ENCODE measurements at regions not wholly inside any gene's neighbourhood (a gene's known extent, or its start where the extent isn't known, plus 50 kb on each side); places are given as distances from the start of the nearest gene placed in this dataset.
"Not testable (repeated sequence)": the region's sequence is repeated elsewhere in the genome, so short reads cannot be mapped to it uniquely, and the experiment has no call there.

- intact Hi-C loops (cut with DNase I), result no loop called here
- DNase-seq, result no peak
- ATAC-seq (ENCODE audit: poor library complexity), result no peak
Measured at GRCh38 chr6:81098109-81098814, 654.2 kb downstream of the TENT5A start.

- DNase-seq; ATAC-seq (ENCODE audit: poor library complexity); intact Hi-C loops (cut with DNase I): not testable (repeated sequence)
Measured at GRCh38 chr6:81096464-81096863, 656.0 kb downstream of the TENT5A start.

GRCh38 chr6:81093051-81093450 is 659.4 kb downstream of the TENT5A start:
- ATAC-seq (ENCODE audit: poor library complexity), result no peak

GRCh38 chr6:81088145-81088544 is 664.3 kb downstream of the TENT5A start:
- no peak for DNase-seq
- ATAC-seq (ENCODE audit: poor library complexity), result peak; percentile 48
- intact Hi-C loops (cut with DNase I), result no loop called here

More at GRCh38 chr6:81093051-81093450, 659.4 kb downstream of the TENT5A start:
- DNase-seq, result no peak
- intact Hi-C loops (cut with DNase I), result no loop called here

GRCh38 chr6:81086991-81087390 is 665.5 kb downstream of the TENT5A start:
- intact Hi-C loops (cut with DNase I), result no loop called here
- peak; percentile 41 for ATAC-seq (ENCODE audit: poor library complexity)
- no peak for DNase-seq

- DNase-seq, result no peak
- no peak for ATAC-seq (ENCODE audit: poor library complexity)
- intact Hi-C loops (cut with DNase I), result no loop called here
Measured at GRCh38 chr6:81085431-81085790, 667.1 kb downstream of the TENT5A start.

- DNase-seq, result no peak
- ATAC-seq (ENCODE audit: poor library complexity), result no peak
- intact Hi-C loops (cut with DNase I), result no loop called here
Measured at GRCh38 chr6:81084776-81085430, 667.6 kb downstream of the TENT5A start.

GRCh38 chr6:81075974-81076373 is 676.5 kb downstream of the TENT5A start:
- intact Hi-C loops (cut with DNase I), result no loop called here
- DNase-seq, result no peak
- no peak for ATAC-seq (ENCODE audit: poor library complexity)

GRCh38 chr6:81073318-81073717 is 679.2 kb downstream of the TENT5A start:
- DNase-seq (no peak), ATAC-seq (ENCODE audit: poor library complexity) (no peak)
- intact Hi-C loops (cut with DNase I), result no loop called here

GRCh38 chr6:81071121-81071520 is 681.4 kb downstream of the TENT5A start:
- ATAC-seq (ENCODE audit: poor library complexity) (no peak), DNase-seq (no peak)

GRCh38 chr6:81067057-81067456 is 685.4 kb downstream of the TENT5A start:
- ATAC-seq (ENCODE audit: poor library complexity) (no peak), DNase-seq (no peak)
- intact Hi-C loops (cut with DNase I), result no loop called here

More at GRCh38 chr6:81071121-81071520, 681.4 kb downstream of the TENT5A start:
- intact Hi-C loops (cut with DNase I), result no loop called here

GRCh38 chr6:81063891-81064290 is 688.6 kb downstream of the TENT5A start:
- no peak for DNase-seq
- intact Hi-C loops (cut with DNase I), result no loop called here
- ATAC-seq (ENCODE audit: poor library complexity), result no peak

- ATAC-seq (ENCODE audit: poor library complexity), result no peak
- DNase-seq, result no peak
- intact Hi-C loops (cut with DNase I), result no loop called here
Measured at GRCh38 chr6:81054036-81054435, 698.4 kb downstream of the TENT5A start.

- no peak for DNase-seq
- intact Hi-C loops (cut with DNase I), result no loop called here
- no peak for ATAC-seq (ENCODE audit: poor library complexity)
Measured at GRCh38 chr6:81051952-81052351, 700.5 kb downstream of the TENT5A start.

GRCh38 chr6:81049425-81050042 is 702.9 kb downstream of the TENT5A start:
- intact Hi-C loops (cut with DNase I), result no loop called here
- no peak for ATAC-seq (ENCODE audit: poor library complexity)
- no peak for DNase-seq

GRCh38 chr6:81031416-81031815 is 721.1 kb downstream of the TENT5A start:
- no peak for ATAC-seq (ENCODE audit: poor library complexity)

GRCh38 chr6:81026041-81026553 is 726.4 kb downstream of the TENT5A start:
- DNase-seq (no peak), ATAC-seq (ENCODE audit: poor library complexity) (no peak)
- intact Hi-C loops (cut with DNase I), result no loop called here

More at GRCh38 chr6:81031416-81031815, 721.1 kb downstream of the TENT5A start:
- intact Hi-C loops (cut with DNase I), result no loop called here
- DNase-seq, result no peak

GRCh38 chr6:81023709-81024108 is 728.8 kb downstream of the TENT5A start:
- DNase-seq (no peak), ATAC-seq (ENCODE audit: poor library complexity) (no peak)
- intact Hi-C loops (cut with DNase I), result no loop called here

- intact Hi-C loops (cut with DNase I), result no loop called here
- ATAC-seq (ENCODE audit: poor library complexity) (no peak), DNase-seq (no peak)
Measured at GRCh38 chr6:81023007-81023582, 729.4 kb downstream of the TENT5A start.
